ENCODE measurements at regions not wholly inside any gene's neighbourhood (a gene's known extent, or its start where the extent isn't known, plus 50 kb on each side); places are given as distances from the start of the nearest gene placed in this dataset.

- no peak overlapping the region for H2AFZ ChIP-seq
- H3K9me3 ChIP-seq (ENCODE audit: control insufficient read depth, low read length) = no peaks in the 10 kb centered on the region
- H3K79me2 ChIP-seq = no peaks in the 10 kb centered on the region
- TF ChIP-seq, protein P1, sequence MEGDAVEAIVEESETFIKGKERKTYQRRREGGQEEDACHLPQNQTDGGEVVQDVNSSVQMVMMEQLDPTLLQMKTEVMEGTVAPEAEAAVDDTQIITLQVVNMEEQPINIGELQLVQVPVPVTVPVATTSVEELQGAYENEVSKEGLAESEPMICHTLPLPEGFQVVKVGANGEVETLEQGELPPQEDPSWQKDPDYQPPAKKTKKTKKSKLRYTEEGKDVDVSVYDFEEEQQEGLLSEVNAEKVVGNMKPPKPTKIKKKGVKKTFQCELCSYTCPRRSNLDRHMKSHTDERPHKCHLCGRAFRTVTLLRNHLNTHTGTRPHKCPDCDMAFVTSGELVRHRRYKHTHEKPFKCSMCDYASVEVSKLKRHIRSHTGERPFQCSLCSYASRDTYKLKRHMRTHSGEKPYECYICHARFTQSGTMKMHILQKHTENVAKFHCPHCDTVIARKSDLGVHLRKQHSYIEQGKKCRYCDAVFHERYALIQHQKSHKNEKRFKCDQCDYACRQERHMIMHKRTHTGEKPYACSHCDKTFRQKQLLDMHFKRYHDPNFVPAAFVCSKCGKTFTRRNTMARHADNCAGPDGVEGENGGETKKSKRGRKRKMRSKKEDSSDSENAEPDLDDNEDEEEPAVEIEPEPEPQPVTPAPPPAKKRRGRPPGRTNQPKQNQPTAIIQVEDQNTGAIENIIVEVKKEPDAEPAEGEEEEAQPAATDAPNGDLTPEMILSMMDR (IDR thresholded peaks at IDR 0.05) = no peak
- H3K36me3 ChIP-seq (ENCODE audit: control insufficient read depth, insufficient read depth, low read length) = no peaks in the 10 kb centered on the region
- no peak overlapping the region for H3K9ac ChIP-seq
- no peaks in the 10 kb centered on the region for H3K4me1 ChIP-seq
- no peak overlapping the region for H3K27ac ChIP-seq
- H3K4me3 ChIP-seq (ENCODE audit: low read depth, low read length) = no peak overlapping the region
- no peaks in the 10 kb centered on the region for H3K27me3 ChIP-seq (ENCODE audit: control insufficient read depth, insufficient read depth, low read length)
- no peak overlapping the region for H3K4me2 ChIP-seq (ENCODE audit: low read length)
These were observed 106.5 kb upstream of the PRKD1 start for GRCh38 chr14:30034152-30034551.

DNA sequence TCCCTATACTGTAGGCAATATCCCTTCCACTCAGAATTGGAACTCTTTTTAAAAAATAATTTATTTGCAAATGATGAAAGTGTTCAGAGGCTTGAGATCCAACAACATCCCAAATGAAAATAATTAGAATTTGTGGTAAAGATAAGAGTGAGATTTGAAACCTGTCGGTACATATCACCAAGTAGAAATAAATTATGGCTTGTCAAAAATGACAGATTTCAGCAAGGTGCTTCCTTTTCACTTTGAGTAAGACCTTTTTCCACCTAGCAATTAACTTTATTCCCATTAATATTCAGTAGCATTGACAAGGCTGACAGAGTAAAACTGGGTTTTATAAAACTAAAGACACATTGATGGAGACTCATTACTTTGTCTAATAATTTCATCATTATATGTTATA, 107.7 kb upstream of the PRKD1 start:
- Histone ChIP-seq H3K9me3 (ENCODE audit: control insufficient read depth, low read length) (no peaks in the 10 kb centered on the region), H3K4me1 (no peaks in the 10 kb centered on the region), H3K36me3 (ENCODE audit: control insufficient read depth, insufficient read depth, low read length) (no peaks in the 10 kb centered on the region), H3K4me2 (ENCODE audit: low read length) (no peak overlapping the region), H2AFZ (no peak overlapping the region), H3K4me3 (ENCODE audit: low read depth, low read length) (no peak overlapping the region), H3K27me3 (ENCODE audit: control insufficient read depth, insufficient read depth, low read length) (no peaks in the 10 kb centered on the region), H3K9ac (no peak overlapping the region), H3K79me2 (no peaks in the 10 kb centered on the region), H3K27ac (no peak overlapping the region)
- TF ChIP-seq, protein P1 (IDR thresholded peaks at IDR 0.05) = no peak

- H3K36me3 ChIP-seq (ENCODE audit: control insufficient read depth, insufficient read depth, low read length) = no peaks in the 10 kb centered on the region
- no peaks in the 10 kb centered on the region for H3K9me3 ChIP-seq (ENCODE audit: control insufficient read depth, low read length)
- no peak overlapping the region for H3K4me3 ChIP-seq (ENCODE audit: low read depth, low read length)
- H3K4me1 ChIP-seq = no peaks in the 10 kb centered on the region
- no peak overlapping the region for H3K9ac ChIP-seq
- H3K27me3 ChIP-seq (ENCODE audit: control insufficient read depth, insufficient read depth, low read length) = no peaks in the 10 kb centered on the region
- H3K4me2 ChIP-seq (ENCODE audit: low read length) = no peak overlapping the region
- no peak overlapping the region for H2AFZ ChIP-seq
- TF ChIP-seq, protein P1 (IDR thresholded peaks at IDR 0.05) = no peak
- H3K79me2 ChIP-seq = no peaks in the 10 kb centered on the region
- H3K27ac ChIP-seq = no peak overlapping the region
These were observed 118.1 kb upstream of the PRKD1 start for GRCh38 chr14:30045720-30046119.

DNA sequence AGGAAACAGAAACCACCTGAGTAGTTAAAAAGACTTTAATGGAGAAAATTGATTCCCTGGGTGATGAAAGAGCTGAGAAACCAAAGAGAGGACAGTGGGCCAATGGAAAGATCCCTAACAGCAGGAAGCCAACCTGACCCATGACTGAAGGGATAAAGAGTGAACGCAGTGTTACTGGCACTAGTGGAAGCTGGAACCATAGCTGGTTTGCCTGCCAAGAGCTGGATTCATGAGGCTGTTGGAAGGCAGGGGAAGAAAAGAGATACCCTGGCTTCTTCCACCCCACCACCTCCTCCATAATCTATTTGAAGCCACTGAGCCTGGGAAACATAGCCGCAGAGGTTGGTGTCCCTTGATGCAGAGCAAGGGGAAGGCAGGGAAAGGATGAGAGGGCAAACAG, 125.5 kb upstream of the PRKD1 start:
- Histone ChIP-seq H2AFZ (no peak overlapping the region), H3K4me2 (ENCODE audit: low read length) (no peak overlapping the region), H3K27me3 (ENCODE audit: control insufficient read depth, insufficient read depth, low read length) (no peaks in the 10 kb centered on the region), H3K4me1 (no peaks in the 10 kb centered on the region), H3K9me3 (ENCODE audit: control insufficient read depth, low read length) (no peaks in the 10 kb centered on the region), H3K4me3 (ENCODE audit: low read depth, low read length) (no peak overlapping the region), H3K9ac (no peak overlapping the region), H3K36me3 (ENCODE audit: control insufficient read depth, insufficient read depth, low read length) (no peaks in the 10 kb centered on the region), H3K27ac (no peak overlapping the region), H3K79me2 (no peaks in the 10 kb centered on the region)
- TF ChIP-seq, protein P1 (IDR thresholded peaks at IDR 0.05) = no peak

- TF ChIP-seq, protein P1 (IDR thresholded peaks at IDR 0.05) = no peak
- Histone ChIP-seq H2AFZ (no peak overlapping the region), H3K9me3 (ENCODE audit: control insufficient read depth, low read length) (no peaks in the 10 kb centered on the region), H3K79me2 (no peaks in the 10 kb centered on the region), H3K27ac (no peak overlapping the region), H3K9ac (no peak overlapping the region), H3K36me3 (ENCODE audit: control insufficient read depth, insufficient read depth, low read length) (no peaks in the 10 kb centered on the region), H3K4me3 (ENCODE audit: low read depth, low read length) (no peak overlapping the region), H3K4me1 (no peaks in the 10 kb centered on the region), H3K4me2 (ENCODE audit: low read length) (no peak overlapping the region), H3K27me3 (ENCODE audit: control insufficient read depth, insufficient read depth, low read length) (no peaks in the 10 kb centered on the region)
These were observed 126.6 kb upstream of the PRKD1 start for GRCh38 chr14:30054201-30054600.
